DND-41 (cell line): ENCODE measurements at regions not wholly inside any gene's neighbourhood (a gene's known extent, or its start where the extent isn't known, plus 50 kb on each side); places are given as distances from the start of the nearest gene placed in this dataset.

Experiments used
- ATAC-seq: fragments of 200-7000 bp; cut with Tn5 transposase; 3 replicates; pipeline ENCODE4 v1.9.1; 2021; ENCODE audit warnings: low read depth; ENCODE audit not compliant: insufficient read depth
- DNase-seq: peaks from one replicate; pipeline ENCODE4 v3.0.0-alpha.2; 2020
- H2AFZ ChIP-seq: 2 replicates; pipeline ENCODE4 v1.6.0; 2012; ENCODE audit warnings: low read depth, low read length
- H3K27ac ChIP-seq: 2 replicates; pipeline ENCODE4 v1.5.1; 2012; ENCODE audit warnings: low read length, inconsistent platforms
- H3K27me3 ChIP-seq: fragments of 200-600 bp; sonication (generic); 2 replicates; pipeline ENCODE4 v1.6.0; 2012; ENCODE audit warnings: low read length, mild to moderate bottlenecking, inconsistent platforms; ENCODE audit not compliant: insufficient read depth, poor library complexity
- H3K36me3 ChIP-seq: 2 replicates; pipeline ENCODE4 v1.5.1; 2012; ENCODE audit warnings: low read length, inconsistent platforms; ENCODE audit not compliant: insufficient read depth
- H3K4me1 ChIP-seq: 2 replicates; pipeline ENCODE4 v1.5.1; 2012; ENCODE audit warnings: mild to moderate bottlenecking, low read length; ENCODE audit not compliant: insufficient read depth
- H3K4me2 ChIP-seq: 2 replicates; pipeline ENCODE4 v1.6.0; 2012; ENCODE audit warnings: mild to moderate bottlenecking, moderate library complexity, low read length, inconsistent platforms; ENCODE audit not compliant: insufficient read depth
- H3K4me3 ChIP-seq, 2 experiments: fragments of 200-600 bp in 1 of 2; shearing (Covaris generic) in 1 of 2; 2 replicates each; pipeline ENCODE4 v1.5.1; 2012 to 2016; ENCODE audit warnings: inconsistent platforms in 2 of 2, low read length in 2 of 2, mild to moderate bottlenecking in 2 of 2, low read depth in 1 of 2, moderate library complexity in 1 of 2
- H3K79me2 ChIP-seq: 2 replicates; pipeline ENCODE4 v1.6.0; 2012; ENCODE audit warnings: low read length, inconsistent platforms; ENCODE audit not compliant: insufficient read depth
- H3K9ac ChIP-seq: 2 replicates; pipeline ENCODE4 v1.6.0; 2012; ENCODE audit warnings: low read depth, mild to moderate bottlenecking, inconsistent platforms, low read length, moderate library complexity
- H3K9me3 ChIP-seq: 2 replicates; pipeline ENCODE4 v1.5.1; 2012; ENCODE audit warnings: low read length, moderate library complexity, mild to moderate bottlenecking, inconsistent platforms; ENCODE audit not compliant: insufficient read depth, severe bottlenecking
- H4K20me1 ChIP-seq: 2 replicates; pipeline ENCODE4 v1.6.0; 2012; ENCODE audit warnings: low read length; ENCODE audit not compliant: insufficient read depth
- EZH2 ChIP-seq: IDR thresholded peaks from 3 replicates; pipeline ENCODE4 v1.6.1; 2012; ENCODE audit warnings: borderline replicate concordance, low read depth, mild to moderate bottlenecking, moderate library complexity, low read length, inconsistent platforms; ENCODE audit not compliant: severe bottlenecking
- TF ChIP-seq, protein P1 (sequence below): IDR thresholded peaks from 2 replicates; pipeline ENCODE4 v1.5.1; 2012; ENCODE audit warnings: borderline replicate concordance, low read length, moderate library complexity, mild to moderate bottlenecking; ENCODE audit not compliant: poor library complexity, severe bottlenecking; ENCODE audit errors: extremely low read depth

DNA sequence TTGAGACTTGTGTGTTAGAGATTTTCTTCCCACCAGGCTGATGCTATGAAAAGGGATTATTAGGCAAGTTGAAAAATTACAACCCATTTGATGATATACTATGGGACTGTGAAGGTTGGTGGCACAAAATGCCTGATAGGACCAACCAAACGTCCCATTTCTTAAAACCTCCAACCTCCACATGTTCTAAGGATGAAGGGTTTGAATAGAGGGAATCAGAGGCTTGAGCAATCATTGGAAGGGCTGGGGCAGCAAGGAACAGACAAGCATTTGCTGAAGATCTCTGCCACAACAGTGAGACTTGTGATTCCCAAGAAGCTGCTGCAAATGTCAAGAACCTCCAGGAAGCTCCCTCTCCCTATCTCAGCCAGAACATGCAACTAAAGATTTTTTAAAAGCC is 283.1 kb downstream of the ELAVL2 start:
- no peak overlapping the region for H3K9ac ChIP-seq
- no peaks in the 10 kb centered on the region for H3K27me3 ChIP-seq
- no peak overlapping the region for H3K4me3 ChIP-seq
- H3K4me1 ChIP-seq: no peaks in the 10 kb centered on the region
- H3K9me3 ChIP-seq: no peaks in the 10 kb centered on the region
- no peaks in the 10 kb centered on the region for H3K79me2 ChIP-seq
- no peak overlapping the region for H3K4me2 ChIP-seq
- H3K36me3 ChIP-seq: no peaks in the 10 kb centered on the region
- H2AFZ ChIP-seq: no peak overlapping the region
- DNase-seq (no peak), ATAC-seq (no peak)
- TF ChIP-seq EZH2: no peak
- TF ChIP-seq, protein P1, sequence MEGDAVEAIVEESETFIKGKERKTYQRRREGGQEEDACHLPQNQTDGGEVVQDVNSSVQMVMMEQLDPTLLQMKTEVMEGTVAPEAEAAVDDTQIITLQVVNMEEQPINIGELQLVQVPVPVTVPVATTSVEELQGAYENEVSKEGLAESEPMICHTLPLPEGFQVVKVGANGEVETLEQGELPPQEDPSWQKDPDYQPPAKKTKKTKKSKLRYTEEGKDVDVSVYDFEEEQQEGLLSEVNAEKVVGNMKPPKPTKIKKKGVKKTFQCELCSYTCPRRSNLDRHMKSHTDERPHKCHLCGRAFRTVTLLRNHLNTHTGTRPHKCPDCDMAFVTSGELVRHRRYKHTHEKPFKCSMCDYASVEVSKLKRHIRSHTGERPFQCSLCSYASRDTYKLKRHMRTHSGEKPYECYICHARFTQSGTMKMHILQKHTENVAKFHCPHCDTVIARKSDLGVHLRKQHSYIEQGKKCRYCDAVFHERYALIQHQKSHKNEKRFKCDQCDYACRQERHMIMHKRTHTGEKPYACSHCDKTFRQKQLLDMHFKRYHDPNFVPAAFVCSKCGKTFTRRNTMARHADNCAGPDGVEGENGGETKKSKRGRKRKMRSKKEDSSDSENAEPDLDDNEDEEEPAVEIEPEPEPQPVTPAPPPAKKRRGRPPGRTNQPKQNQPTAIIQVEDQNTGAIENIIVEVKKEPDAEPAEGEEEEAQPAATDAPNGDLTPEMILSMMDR: no peak
- H3K27ac ChIP-seq: no peak overlapping the region
- H4K20me1 ChIP-seq: no peaks in the 10 kb centered on the region

DNA sequence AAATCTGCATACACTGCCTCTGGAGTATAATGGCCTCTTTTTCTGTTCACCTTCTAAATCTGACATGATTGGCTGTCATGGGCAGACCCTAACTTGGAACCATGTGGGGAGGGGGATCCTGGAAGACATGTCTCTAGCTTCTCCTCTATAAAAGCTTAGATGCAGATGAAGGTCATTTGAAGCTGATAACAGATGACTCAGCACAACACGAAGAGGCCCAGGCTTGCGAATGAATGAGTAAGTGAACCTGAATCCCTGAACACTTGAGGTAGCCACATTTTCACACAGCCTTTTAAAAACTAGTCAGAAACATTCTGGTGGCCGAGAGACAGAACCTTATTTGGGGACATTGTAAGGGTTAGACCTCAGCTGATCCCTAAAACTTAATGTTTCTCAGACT is 282.6 kb downstream of the ELAVL2 start:
- H3K79me2 ChIP-seq: no peaks in the 10 kb centered on the region
- H3K4me1 ChIP-seq: no peaks in the 10 kb centered on the region
- H3K9ac ChIP-seq: no peak overlapping the region
- TF ChIP-seq, protein P1: no peak
- no peaks in the 10 kb centered on the region for H3K9me3 ChIP-seq
- DNase-seq: no peak
- H3K27me3 ChIP-seq: no peaks in the 10 kb centered on the region
- no peaks in the 10 kb centered on the region for H4K20me1 ChIP-seq
- ATAC-seq: no peak
- H3K36me3 ChIP-seq: no peaks in the 10 kb centered on the region
- H3K4me2 ChIP-seq: no peak overlapping the region
- H3K4me3 ChIP-seq: no peak overlapping the region
- H2AFZ ChIP-seq: no peak overlapping the region
- no peak overlapping the region for H3K27ac ChIP-seq

DNA sequence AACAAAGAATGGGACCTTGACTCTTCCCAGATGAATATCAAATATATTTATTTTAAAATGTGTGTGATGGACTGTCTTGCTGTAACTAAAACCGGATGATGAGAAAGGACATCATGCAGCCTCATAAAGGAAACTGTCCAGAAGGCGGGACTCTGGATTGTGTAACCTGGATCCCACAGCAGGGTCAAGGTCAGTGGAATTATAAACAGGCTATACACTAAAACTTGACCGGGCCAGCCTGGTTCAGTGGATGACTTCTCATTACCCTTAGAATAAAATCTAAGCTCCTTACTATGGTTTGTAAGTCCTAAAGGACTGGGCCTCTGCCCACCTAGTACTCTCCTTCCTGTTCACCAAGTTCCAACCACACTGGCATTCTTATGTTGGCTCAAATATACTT is 280.3 kb downstream of the ELAVL2 start:
- no peak overlapping the region for H3K9ac ChIP-seq
- DNase-seq (no peak), ATAC-seq (no peak)
- no peaks in the 10 kb centered on the region for H3K9me3 ChIP-seq
- no peak overlapping the region for H3K4me3 ChIP-seq
- TF ChIP-seq, protein P1: no peak
- no peak for TF ChIP-seq EZH2
- no peak overlapping the region for H3K27ac ChIP-seq
- H2AFZ ChIP-seq: no peak overlapping the region
- no peaks in the 10 kb centered on the region for H3K79me2 ChIP-seq
- no peaks in the 10 kb centered on the region for H3K36me3 ChIP-seq
- no peak overlapping the region for H3K4me2 ChIP-seq
- H4K20me1 ChIP-seq: no peaks in the 10 kb centered on the region
- H3K4me1 ChIP-seq: no peaks in the 10 kb centered on the region
- no peaks in the 10 kb centered on the region for H3K27me3 ChIP-seq

DNA sequence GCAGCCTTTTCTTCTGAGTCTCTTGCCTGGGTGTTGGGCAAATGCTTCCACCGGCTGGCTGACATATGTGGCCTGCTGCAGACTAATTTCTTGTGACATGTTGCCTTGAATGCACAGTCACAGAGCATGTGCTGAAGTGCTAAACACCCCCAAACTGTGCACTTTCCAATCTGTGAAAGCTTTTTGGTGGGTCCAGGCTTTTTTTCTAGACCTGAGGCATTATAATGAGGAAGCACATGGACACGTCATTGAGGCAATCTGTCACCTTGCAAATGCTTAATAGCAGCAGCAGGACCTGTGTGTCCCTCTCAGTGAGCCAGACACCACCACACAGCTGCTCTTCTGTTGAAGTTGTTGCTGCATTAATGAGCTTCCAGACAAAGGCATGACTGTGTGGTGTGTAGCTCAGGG is 274.7 kb downstream of the ELAVL2 start:
- no peaks in the 10 kb centered on the region for H3K79me2 ChIP-seq
- no peak overlapping the region for H3K4me2 ChIP-seq
- TF ChIP-seq, protein P1: no peak
- no peak for TF ChIP-seq EZH2
- H3K4me1 ChIP-seq: no peaks in the 10 kb centered on the region
- no peaks in the 10 kb centered on the region for H4K20me1 ChIP-seq
- H3K36me3 ChIP-seq: no peaks in the 10 kb centered on the region
- DNase-seq (no peak), ATAC-seq (no peak)
- H3K9me3 ChIP-seq: no peaks in the 10 kb centered on the region
- no peak overlapping the region for H3K9ac ChIP-seq
- H3K27ac ChIP-seq: no peak overlapping the region
- H2AFZ ChIP-seq: no peak overlapping the region
- H3K4me3 ChIP-seq: no peak overlapping the region
- H3K27me3 ChIP-seq: no peaks in the 10 kb centered on the region
